ENCODE measurements at regions not wholly inside any gene's neighbourhood (a gene's known extent, or its start where the extent isn't known, plus 50 kb on each side); places are given as distances from the start of the nearest gene placed in this dataset.

GRCh38 chr12:29066011-29066588 is 83.0 kb upstream of the FAR2 start:
- DNase-seq, result no peak

GRCh38 chr12:29067430-29067829 is 81.6 kb upstream of the FAR2 start:
- DNase-seq, result no peak

GRCh38 chr12:29070309-29070708 is 78.8 kb upstream of the FAR2 start:
- no peak for DNase-seq

- no peak for DNase-seq
Measured at GRCh38 chr12:29071099-29071498, 78.0 kb upstream of the FAR2 start.

- DNase-seq, result no peak
Measured at GRCh38 chr12:29072631-29073030, 76.4 kb upstream of the FAR2 start.

GRCh38 chr12:29073631-29074239 is 75.3 kb upstream of the FAR2 start:
- peak; percentile 38 for DNase-seq

GRCh38 chr12:29081101-29081500 is 68.0 kb upstream of the FAR2 start:
- no peak for DNase-seq

GRCh38 chr12:29082522-29082921 is 66.6 kb upstream of the FAR2 start:
- DNase-seq, result no peak

GRCh38 chr12:29086325-29087271 is 62.5 kb upstream of the FAR2 start:
- no peak for DNase-seq

GRCh38 chr12:29088611-29089219 is 60.4 kb upstream of the FAR2 start:
- DNase-seq, result no peak
